Adipose tissue (tissue), 3 donors: ENCODE measurements at regions not wholly inside any gene's neighbourhood (a gene's known extent, or its start where the extent isn't known, plus 50 kb on each side); places are given as distances from the start of the nearest gene placed in this dataset.

ENCODE experiments used
- H3K27ac ChIP-seq: one replicate; pipeline ENCODE4 v1.5.1; 2013; ENCODE audit warnings: low read depth, low read length
- WGBS, 3 donors: extraction: QIAGEN DNeasy Blood & Tissue Kit; methylation state at CpG; one replicate each; pipeline ENCODE4 v1.1.7; 2013; 5-methylcytosine and 5-hydroxymethylcytosine counted together
- donor health status: healthy with polysubstance abuse.
- donor health status: Bipolar disorder and iron deficiency.
- donor health status: healthy.

DNA sequence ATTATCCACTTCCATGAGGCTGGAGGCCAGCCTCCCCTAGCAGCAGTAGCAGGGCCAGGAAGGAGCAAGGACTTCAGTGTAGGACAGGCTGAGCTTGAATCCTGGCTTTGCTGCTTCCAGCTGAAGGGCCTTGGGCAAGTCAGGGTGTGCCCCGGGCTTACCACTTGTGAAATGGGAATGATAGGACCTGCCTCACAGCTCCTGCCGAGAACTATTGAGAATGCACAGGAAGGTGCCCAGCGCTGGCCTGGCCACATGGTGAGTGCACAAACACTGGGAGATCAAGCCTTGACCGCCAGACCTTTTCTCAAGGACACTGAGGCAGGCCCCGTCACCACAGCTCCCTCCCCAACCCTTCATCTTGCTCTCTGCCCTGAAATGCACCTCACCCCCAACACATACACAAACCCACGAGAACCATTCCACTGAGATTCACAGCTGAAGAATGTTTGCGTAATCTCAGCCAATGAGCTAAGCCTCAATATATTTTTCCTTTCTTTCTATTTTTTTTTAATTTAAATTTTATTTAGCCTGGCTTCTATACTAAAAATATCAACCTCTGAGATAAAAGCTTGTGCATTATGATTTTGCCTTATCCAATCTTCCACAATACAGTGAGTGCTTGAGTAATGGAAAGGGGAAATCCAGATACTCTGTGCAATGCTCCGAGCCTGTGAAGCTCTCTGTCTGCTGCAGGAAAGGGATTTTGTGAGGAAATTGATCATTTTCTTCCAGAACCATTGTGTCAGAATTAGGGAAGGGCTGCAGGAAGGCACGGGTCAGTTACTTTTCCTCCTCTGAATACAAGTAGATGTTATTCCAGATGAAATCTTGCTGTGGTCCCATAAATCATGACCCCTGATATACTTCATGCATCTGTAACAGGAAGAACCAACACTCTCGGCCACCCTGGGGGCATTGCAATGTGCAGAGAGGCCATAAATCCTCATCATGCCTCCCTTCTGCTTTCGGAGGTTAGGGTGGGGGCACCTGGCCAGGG is 193.9 kb downstream of the TLE3 start:
- 52 to 61% (median 60%) methylated on average over 11 of the region's 11 CpGs for WGBS, 3 donors
- no peak overlapping the region for H3K27ac ChIP-seq

DNA sequence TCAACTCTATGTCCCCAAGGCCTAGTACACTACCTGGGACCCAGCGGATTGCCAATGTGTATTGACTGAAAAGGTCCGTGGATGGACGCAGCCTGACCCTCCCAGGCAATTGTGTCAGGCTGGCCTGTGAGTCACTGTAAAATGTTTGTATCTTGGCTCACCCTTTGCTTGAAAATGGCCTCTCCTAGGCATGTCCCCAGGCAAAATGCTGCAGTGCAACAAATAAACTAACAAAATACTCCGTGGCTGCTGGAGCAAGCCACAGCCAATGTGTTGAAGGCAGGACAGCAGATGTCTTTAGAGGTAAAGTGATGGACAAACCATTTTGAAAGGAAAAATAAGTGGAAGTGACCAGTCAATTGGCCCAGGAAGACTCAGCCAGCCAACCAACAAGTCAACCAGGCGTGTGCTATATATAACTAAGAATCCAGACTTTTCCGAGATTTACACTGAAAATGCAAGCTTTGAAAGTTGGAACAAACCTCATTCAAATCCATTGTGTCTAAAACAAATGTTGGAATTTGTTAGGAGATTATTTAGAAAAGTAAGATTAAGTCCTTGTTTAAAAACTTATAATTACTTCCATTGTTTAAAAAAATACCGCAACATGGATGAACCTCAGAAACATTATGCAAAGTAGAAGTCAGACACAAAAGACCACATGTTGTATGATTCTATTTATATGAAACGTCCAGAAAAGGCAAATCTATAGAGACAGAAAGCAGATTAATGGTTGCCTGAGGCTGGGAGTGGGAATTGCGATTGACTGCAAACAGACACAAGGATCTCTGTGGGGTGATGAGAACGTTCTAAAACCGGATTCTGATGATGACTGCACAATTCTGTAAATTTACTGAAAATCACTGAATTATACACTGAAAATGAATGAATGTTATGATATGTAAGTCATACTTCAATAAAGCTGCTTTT is 191.2 kb downstream of the TLE3 start:
- 86 to 92% (median 89%) methylated on average over 11 of the region's 11 CpGs for WGBS, 3 donors
- no peak overlapping the region for H3K27ac ChIP-seq

DNA sequence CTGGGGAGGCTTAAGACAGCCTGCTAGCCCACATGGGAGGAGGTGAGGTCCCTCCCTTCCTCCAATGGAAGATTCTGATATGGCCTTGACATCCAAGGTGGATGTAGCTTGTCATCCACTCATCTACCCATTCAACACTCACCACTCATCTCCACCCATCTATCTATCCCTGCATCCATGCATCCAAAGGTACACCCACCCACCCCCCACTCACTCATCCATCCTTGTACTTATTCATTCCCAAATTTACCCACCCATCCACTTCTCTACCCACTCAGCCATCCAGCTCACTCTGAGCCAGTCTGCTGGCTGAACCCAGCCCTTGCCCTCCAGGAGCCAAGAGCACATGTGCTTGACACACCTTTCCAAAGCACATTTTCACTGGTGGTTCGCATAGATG is 189.7 kb downstream of the TLE3 start:
- H3K27ac ChIP-seq, result no peak overlapping the region
- 87 to 95% (median 94%) methylated on average over 1 of the region's 1 CpG for WGBS, 3 donors

DNA sequence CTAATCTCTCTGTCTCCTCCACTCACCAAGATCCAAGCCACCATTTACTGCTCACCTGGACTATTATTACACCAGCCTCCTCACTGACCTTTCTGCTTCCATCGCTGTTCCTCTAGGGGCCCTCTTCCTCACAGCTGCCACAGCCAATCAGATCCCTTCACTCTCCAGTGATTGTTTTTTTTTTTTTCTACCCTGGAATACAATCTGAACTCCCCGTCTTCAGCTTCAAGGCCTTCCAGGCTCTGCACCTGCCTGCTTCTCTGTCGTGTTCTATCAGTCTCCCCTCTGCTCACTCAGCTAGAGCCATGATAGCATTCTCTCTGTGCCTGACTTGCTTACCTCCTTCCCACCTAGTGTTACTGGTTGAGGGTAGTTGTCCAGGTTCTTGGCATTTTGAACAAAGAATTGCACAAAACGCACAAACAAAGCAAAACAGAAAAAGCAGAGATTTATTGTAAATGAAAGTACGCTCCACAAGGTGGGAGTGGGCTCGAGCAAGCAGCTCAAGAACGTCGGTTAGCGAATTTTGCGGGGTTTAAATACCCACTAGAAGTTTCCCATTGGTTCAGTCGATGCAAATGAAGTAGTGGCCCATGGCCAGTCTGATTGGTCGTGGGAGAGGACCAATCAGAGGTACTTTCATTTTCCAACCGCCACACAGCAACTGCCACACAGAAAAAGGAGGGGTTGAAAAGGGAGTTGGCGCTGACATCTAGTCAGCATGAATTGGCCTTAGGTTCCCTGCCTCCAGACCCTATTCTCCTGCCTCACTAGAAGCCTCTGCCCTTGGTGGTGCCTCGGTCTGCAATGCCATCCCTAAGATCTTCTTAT is 188.9 kb downstream of the TLE3 start:
- no peak overlapping the region for H3K27ac ChIP-seq
- 83 to 90% (median 89%) methylated on average over 15 of the region's 15 CpGs for WGBS, 3 donors

DNA sequence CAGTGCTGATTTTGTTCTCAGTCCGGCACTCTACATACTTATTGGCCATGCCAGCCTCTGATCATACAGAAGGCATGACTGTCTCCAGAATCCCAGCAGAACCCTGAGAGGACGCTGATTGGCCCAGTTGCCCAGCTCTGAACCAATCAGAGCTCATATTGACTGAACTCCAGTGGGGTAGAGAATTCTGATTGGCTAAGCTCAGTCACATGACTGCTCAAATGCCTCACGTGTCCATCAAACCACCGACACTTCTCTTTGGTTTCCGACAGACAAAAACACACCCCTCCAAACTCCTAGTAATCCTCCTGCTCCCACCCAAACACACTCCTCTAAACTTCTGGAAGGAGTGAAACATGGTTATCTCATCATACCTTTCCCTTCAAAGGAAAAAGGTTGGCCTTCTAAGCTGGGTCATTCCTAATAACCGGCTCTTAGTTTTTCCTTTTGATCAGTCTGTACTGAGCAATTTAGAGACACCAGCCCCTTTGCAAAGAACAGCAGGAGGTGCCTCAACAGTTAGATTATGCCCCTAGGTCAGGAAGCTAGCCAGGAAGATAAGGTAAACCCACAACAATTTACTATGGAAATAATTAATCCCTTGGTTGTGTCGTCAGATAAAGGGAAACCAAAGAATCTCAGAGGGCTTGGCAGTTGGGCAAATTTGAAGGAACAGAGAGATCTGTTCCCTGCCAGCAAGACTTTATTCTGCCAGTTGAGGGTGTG is 187.8 kb downstream of the TLE3 start:
- 70 to 75% (median 73%) methylated on average over 7 of the region's 7 CpGs for WGBS, 3 donors
- no peak overlapping the region for H3K27ac ChIP-seq

DNA sequence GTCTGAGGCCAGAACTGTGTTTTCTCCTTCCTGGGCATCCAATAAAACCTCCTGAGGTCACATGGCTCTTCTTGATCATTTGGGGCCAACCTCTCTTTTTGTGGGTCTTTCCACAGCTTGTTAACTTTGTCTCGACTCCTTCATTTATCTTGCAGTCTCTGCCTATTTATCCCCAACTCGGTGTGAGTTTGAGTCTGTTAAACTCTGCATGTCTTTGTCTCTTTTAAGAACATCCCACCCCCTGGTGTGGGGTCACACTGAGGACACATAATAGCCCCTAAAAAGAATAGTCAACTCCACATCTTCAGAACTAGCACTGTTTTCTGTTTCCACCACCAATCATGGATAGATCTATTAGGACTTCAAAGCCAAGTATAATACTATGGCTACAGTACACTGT is 187.2 kb downstream of the TLE3 start:
- H3K27ac ChIP-seq, result no peak overlapping the region
- 65 to 87% (median 82%) methylated on average over 2 of the region's 2 CpGs for WGBS, 3 donors

DNA sequence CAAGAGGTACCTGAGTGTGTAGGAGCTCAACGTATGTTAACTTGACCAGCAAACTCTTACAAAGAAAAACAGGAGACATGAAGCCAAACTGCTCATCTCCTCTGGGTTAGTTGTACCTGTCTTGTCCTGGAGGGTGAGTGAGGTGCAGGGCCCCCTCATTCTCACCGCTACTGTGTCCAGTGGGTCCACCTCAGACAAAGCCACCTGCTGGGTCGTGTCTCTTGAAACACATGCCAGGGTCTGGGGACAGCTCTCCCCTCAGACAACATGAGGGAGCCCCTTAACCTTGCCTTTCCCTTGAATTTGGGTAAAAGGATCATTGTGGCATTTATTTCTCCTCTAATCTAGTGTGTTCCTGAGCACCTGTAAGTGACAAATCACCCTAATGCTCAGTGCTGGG is 185.6 kb downstream of the TLE3 start:
- H3K27ac ChIP-seq, result no peak overlapping the region
- 79 to 93% (median 90%) methylated on average over 3 of the region's 3 CpGs for WGBS, 3 donors

DNA sequence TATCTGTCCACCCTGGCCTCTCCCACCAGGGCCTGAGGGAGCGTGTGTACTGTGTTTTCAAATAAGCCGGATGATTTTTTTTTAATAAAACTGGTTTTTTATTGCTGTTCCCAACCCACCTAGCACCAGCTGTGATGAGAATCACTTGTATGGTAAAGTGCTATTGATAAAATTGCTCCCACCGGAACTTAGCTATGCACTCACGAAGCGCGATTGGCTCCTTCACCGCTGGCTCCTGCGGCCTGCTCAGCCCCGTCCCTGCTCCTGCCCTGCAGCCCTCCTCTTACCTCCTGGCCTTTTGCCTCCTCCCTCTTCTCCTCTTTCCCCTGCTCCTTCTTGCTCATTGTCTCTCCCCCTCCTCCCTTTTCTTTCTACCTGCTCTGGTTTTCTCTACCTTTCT is 183.7 kb downstream of the TLE3 start:
- no peak overlapping the region for H3K27ac ChIP-seq
- WGBS, 3 donors, result 85% methylated on average over 9 of the region's 9 CpGs

DNA sequence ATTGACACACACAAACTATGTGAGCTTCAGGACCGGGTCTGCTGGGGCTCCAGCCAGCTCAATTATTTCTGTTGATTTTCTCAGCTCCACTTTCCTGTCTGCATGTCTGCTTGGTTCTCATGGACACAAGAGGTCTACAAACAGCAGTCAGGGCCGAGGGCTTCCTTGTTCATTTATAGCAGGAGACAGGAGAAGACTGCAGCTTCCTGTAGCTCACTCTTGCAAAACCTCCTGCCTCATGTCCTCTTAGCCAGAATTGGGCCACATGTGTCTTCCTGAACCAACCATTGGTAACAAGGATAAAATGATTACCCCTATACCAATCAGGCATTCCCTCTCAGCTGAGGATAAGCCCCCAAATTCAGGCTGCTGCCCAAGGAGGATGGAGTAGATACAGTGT is 182.8 kb downstream of the TLE3 start:
- no peak overlapping the region for H3K27ac ChIP-seq
- 40 to 61% (median 41%) methylated on average over 2 of the region's 2 CpGs for whole genome bisulfite sequencing, 3 donors

DNA sequence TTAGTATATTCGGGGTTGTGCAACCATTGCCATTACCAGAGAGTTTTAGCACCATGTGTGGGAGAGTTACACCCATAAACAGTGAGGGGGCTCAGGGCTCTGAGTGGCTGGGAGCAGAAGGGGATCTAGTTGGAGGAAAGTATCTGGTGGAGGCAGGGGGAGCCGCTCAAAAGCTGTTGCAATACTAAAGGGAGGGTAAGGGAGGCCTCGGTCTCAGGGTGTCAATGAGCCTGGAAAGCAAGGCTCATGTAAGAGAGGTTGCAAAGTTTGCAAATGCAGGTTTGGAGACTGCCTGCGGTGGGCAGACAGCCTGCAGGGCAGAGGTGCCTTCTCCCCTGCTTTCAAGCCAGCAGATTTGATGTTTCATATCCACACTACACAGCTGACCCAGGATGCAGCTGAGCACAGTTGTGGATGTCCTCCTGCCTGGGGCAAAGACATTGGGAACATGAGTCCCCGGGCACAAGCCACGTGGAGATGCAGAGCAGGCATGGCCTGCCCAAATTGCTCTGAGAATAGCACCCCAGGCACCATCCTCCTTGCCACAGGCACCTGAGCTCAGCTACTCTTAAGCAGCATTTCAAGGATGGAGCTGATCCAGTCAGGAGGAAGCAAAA is 181.4 kb downstream of the TLE3 start:
- no peak overlapping the region for H3K27ac ChIP-seq
- WGBS, 3 donors, result 69 to 82% (median 79%) methylated on average over 6 of the region's 6 CpGs

DNA sequence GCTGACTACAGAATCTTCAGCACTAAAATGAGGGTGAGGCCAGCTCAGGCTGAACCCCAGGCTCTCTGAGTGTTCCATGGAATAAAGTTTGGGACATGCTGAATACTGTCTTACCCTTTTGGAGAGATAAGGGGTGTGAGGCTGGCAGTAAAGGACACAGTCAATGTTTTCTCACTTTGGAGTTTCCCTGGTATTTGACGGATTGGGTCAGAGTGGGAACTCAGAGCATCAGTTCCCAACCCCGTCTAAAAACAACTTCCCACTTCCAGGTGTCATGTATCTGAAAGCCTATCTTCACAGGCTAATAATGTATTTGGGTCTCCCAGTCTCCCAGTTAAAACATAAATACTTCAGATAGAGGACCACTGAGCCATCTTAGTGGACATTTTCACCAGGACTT is 180.7 kb downstream of the TLE3 start:
- no peak overlapping the region for H3K27ac ChIP-seq
- 73 to 84% (median 74%) methylated on average over 2 of the region's 2 CpGs for WGBS, 3 donors

DNA sequence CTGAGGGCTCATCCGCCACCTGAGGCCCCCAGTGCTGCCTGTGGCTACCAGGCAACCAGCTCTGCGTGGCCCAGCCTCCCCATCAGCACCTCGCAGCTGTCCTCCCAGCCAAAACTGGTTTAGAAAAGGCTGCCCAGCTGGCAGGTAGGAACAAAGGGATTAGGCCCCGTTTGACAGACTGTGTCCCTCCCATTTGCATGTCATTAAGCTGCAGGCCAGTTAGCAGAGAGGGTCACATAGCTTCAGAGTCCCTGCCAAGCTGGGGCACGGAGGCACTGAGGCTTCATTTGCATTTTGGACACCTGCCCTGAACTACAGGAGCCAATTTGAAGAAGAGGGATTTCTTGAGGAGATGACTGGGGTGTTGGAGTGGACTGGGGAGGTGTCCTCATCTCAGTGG is 177.9 kb downstream of the TLE3 start:
- WGBS, 3 donors, result 71 to 78% (median 73%) methylated on average over 5 of the region's 5 CpGs
- no peak overlapping the region for H3K27ac ChIP-seq

DNA sequence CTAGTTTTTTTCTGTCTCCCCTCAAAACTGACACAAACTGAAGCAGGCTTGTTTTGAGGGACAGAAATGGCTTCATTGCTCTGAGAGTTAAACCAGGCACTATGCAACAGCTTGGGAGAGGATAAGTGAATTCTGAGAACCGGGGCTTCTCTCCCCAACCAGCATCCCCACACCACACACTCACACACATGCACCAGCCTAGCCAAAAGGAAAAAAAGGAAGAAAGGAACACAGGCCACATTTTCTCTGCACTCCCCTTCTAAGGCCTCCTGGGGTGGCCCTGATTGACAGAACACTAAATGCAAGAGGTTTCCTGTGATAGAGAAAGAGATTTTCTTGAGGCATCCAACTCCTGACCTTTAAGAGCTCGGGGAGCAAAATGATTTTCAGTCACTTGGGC is 177.5 kb downstream of the TLE3 start:
- WGBS, 3 donors, result 45 to 75% (median 51%) methylated on average over 2 of the region's 2 CpGs
- no peak overlapping the region for H3K27ac ChIP-seq

DNA sequence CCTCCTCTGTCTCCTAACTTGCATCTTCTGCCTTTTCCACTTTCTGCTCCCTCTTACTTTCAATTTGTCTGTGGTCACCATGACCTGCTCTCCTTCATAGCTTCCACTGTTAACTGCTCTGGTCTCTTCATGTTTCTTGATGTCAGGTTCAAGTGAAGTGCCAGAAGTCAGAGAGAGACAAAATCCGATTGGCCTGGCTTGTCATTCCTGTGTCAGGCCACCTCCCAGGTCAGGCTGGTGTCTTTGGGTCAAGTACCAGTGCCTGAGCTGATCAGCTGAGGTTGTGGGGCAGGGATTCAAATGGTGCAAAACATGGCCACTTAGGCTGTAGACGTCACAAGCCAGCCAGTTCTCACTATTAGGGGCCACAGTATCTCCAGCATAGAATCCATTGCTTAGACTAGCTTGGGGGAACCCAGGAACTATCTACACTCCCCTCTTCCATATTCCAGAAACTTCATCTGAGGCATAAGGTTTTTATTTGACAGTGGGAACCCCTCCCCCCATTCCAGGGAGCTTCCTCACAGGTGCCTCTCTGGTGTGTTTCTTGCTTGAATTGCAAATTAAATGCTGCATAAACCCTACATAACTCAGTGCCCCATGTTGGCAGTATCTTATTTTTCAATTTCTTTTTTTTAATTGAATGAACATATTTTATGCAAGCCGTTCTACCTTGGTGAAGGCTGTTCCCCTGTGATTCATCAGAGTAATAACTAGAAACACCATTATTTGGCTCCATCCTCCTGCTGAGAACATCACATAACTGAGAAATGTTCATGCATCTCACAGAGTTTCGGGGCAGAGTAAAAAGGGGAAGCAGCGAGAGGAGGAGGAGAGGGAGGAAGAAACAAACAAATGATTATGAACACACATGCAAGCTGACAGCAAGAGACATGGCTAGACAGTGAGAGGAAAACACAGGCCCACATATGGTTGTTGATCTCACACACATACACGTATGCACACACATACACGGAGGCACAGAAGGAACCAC is 175.8 kb downstream of the TLE3 start:
- 69 to 81% (median 76%) methylated on average over 7 of the region's 7 CpGs for WGBS, 3 donors
- H3K27ac ChIP-seq, result no peak overlapping the region

DNA sequence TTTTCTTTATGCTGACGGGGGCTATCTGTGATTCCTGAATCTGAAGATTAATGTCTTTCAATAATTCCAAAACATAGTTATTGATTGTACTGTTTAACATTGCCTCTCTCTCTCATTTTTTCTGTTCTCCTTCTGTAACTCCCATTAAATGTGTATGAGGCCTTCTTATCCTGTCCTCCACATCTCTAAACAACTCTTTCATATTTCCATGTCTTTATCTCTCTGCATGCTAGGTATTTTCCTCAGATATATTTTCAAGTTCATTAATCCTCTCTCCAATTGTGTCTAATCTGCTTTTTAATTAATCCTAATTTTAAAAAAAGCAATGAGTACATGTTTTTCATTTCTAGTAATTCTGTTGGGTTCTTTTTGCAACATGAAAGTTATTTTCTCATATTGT is 173.2 kb downstream of the TLE3 start:
- WGBS, 3 donors, result 83 to 94% (median 92%) methylated on average over 1 of the region's 1 CpG
- H3K27ac ChIP-seq, result no peak overlapping the region

DNA sequence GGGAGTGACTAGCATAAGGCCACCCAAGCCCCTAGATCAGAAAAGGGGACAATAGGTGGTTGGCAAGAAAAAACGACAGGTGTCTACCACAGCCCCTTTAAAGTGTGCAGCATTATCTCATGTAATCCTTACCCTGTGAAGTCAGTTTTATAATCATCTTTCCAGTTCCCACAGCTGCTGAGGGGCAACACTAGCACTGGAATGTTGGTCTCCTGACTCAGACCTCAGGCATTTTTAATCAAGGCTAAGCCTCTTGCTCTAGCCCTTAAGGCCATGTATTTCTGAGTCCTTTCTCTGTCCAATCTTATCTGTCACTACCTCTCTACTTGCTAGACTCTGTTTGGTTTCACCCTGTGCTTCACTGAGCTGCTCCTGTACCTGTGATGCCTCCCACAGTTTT is 171.7 kb downstream of the TLE3 start:
- WGBS, 3 donors, result 71 to 92% (median 88%) methylated on average over 1 of the region's 1 CpG
- H3K27ac ChIP-seq, result no peak overlapping the region
